H9 (cell line): ENCODE measurements at regions not wholly inside any gene's neighbourhood (a gene's known extent, or its start where the extent isn't known, plus 50 kb on each side); places are given as distances from the start of the nearest gene placed in this dataset.

Source experiments
- DNase-seq: peaks from one replicate; pipeline ENCODE4 v3.0.0-alpha.2; 2017
- H2AFZ ChIP-seq: one replicate; pipeline ENCODE4 v1.6.1; 2013; ENCODE audit warnings: mild to moderate bottlenecking, low read length, control low read depth, moderate library complexity
- H2AK5ac ChIP-seq: 2 replicates; pipeline ENCODE4 v1.6.1; 2013; ENCODE audit warnings: low read length, control low read depth, mixed read lengths; ENCODE audit not compliant: insufficient read length
- H2BK120ac ChIP-seq: one replicate; pipeline ENCODE4 v1.6.1; 2013; ENCODE audit warnings: low read depth, mild to moderate bottlenecking, low read length, control low read depth, inconsistent platforms; ENCODE audit not compliant: poor library complexity, severe bottlenecking
- H2BK12ac ChIP-seq: 2 replicates; pipeline ENCODE4 v1.6.1; 2013; ENCODE audit warnings: low read length, control low read depth, mixed read lengths, low read depth; ENCODE audit not compliant: insufficient read length
- H2BK15ac ChIP-seq: 2 replicates; pipeline ENCODE4 v1.6.1; 2013; ENCODE audit warnings: low read depth, low read length, control low read depth
- H2BK20ac ChIP-seq: one replicate; pipeline ENCODE4 v1.6.1; 2013; ENCODE audit warnings: low read depth, mild to moderate bottlenecking, low read length, control low read depth, inconsistent platforms; ENCODE audit not compliant: poor library complexity, severe bottlenecking
- H2BK5ac ChIP-seq: 2 replicates; pipeline ENCODE4 v1.6.1; 2013; ENCODE audit warnings: low read length, control low read depth, mixed read lengths; ENCODE audit not compliant: insufficient read length
- H3K14ac ChIP-seq: 2 replicates; pipeline ENCODE4 v1.6.1; 2013; ENCODE audit warnings: low read length, control low read depth; ENCODE audit not compliant: insufficient read depth
- H3K18ac ChIP-seq: 2 replicates; pipeline ENCODE4 v1.6.1; 2013; ENCODE audit warnings: low read depth, mild to moderate bottlenecking, mixed read lengths, low read length, control low read depth; ENCODE audit not compliant: insufficient read length
- H3K23ac ChIP-seq: 2 replicates; pipeline ENCODE4 v1.6.1; 2013; ENCODE audit warnings: low read length, control low read depth, mixed read lengths, low read depth; ENCODE audit not compliant: insufficient read length
- H3K23me2 ChIP-seq: 2 replicates; pipeline ENCODE4 v1.6.1; 2013; ENCODE audit warnings: low read depth, mild to moderate bottlenecking, mixed read lengths, low read length, control low read depth; ENCODE audit not compliant: insufficient read length, poor library complexity, severe bottlenecking
- H3K27ac ChIP-seq: 2 replicates; pipeline ENCODE4 v1.5.1; 2013; ENCODE audit warnings: low read length, control low read depth, mixed read lengths, low read depth; ENCODE audit not compliant: insufficient read length
- H3K27me3 ChIP-seq: 2 replicates; pipeline ENCODE4 v1.6.1; 2013; ENCODE audit warnings: low read length, control low read depth, inconsistent platforms; ENCODE audit not compliant: insufficient read depth
- H3K4ac ChIP-seq: 2 replicates; pipeline ENCODE4 v1.6.1; 2013; ENCODE audit warnings: low read depth, mild to moderate bottlenecking, control low read depth, inconsistent platforms, low read length, moderate library complexity
- H3K4me1 ChIP-seq: 2 replicates; pipeline ENCODE4 v1.6.1; 2013; ENCODE audit warnings: low read length, control low read depth, inconsistent platforms; ENCODE audit not compliant: insufficient read depth
- H3K4me2 ChIP-seq: 2 replicates; pipeline ENCODE4 v1.6.1; 2013; ENCODE audit warnings: low read length, control low read depth, mixed read lengths; ENCODE audit not compliant: insufficient read length, insufficient read depth
- H3K56ac ChIP-seq: 2 replicates; pipeline ENCODE4 v1.6.1; 2013; ENCODE audit warnings: low read depth, mild to moderate bottlenecking, mixed read lengths, low read length, control low read depth; ENCODE audit not compliant: insufficient read length
- H3K79me1 ChIP-seq: 2 replicates; pipeline ENCODE4 v1.6.1; 2013; ENCODE audit warnings: low read depth, mild to moderate bottlenecking, moderate library complexity, low read length, control low read depth, inconsistent platforms; ENCODE audit not compliant: insufficient read depth, poor library complexity, severe bottlenecking
- H3K79me2 ChIP-seq: 2 replicates; pipeline ENCODE4 v1.6.1; 2013; ENCODE audit warnings: low read length, control low read depth, inconsistent platforms; ENCODE audit not compliant: insufficient read depth
- H3K9ac ChIP-seq: 2 replicates; pipeline ENCODE4 v1.6.1; 2013; ENCODE audit warnings: low read length, control low read depth, mixed read lengths; ENCODE audit not compliant: insufficient read length; ENCODE audit errors: extremely low read depth
- H3K9me3 ChIP-seq: one replicate; pipeline ENCODE4 v1.6.1; 2013; ENCODE audit warnings: low read depth, low read length, inconsistent platforms; ENCODE audit not compliant: control insufficient read depth
- H3T11ph ChIP-seq: one replicate; pipeline ENCODE4 v1.6.1; 2013; ENCODE audit warnings: mild to moderate bottlenecking, low read length, control low read depth, inconsistent platforms
- H4K20me1 ChIP-seq: one replicate; pipeline ENCODE4 v1.6.1; 2013; ENCODE audit not compliant: control insufficient read depth, insufficient read length, insufficient read depth
- H4K5ac ChIP-seq: 2 replicates; pipeline ENCODE4 v1.6.1; 2013; ENCODE audit warnings: low read depth, mild to moderate bottlenecking, mixed read lengths, low read length, control low read depth; ENCODE audit not compliant: insufficient read length
- H4K8ac ChIP-seq: replicated peaks from 2 replicates; pipeline ENCODE4 v1.6.1; 2013; ENCODE audit warnings: low read length, control low read depth, mixed read lengths, low read depth; ENCODE audit not compliant: insufficient read length
- H4K91ac ChIP-seq: 2 replicates; pipeline ENCODE4 v1.6.1; 2013; ENCODE audit warnings: low read depth, mild to moderate bottlenecking, moderate library complexity, mixed read lengths, low read length, control low read depth; ENCODE audit not compliant: insufficient read length
- H3K27ac Mint-ChIP-seq, 3 experiments: 2 replicates in 2 of 3; 3 replicates in 1 of 3; pipeline ENCODE4 v1.8.0; 2020 to 2021; ENCODE audit warnings: mixed read lengths in 3 of 3, mild to moderate bottlenecking in 1 of 3, moderate library complexity in 1 of 3
- H3K27me3 Mint-ChIP-seq: 2 replicates; pipeline ENCODE4 v1.8.0; 2021; ENCODE audit warnings: low read depth, mild to moderate bottlenecking, moderate library complexity, mixed read lengths
- H3K36me3 Mint-ChIP-seq, 3 experiments: 2 replicates in 2 of 3; 3 replicates in 1 of 3; pipeline ENCODE4 v1.8.0; 2020 to 2021; ENCODE audit warnings: low read depth in 3 of 3, mixed read lengths in 3 of 3; ENCODE audit not compliant: insufficient read depth in 1 of 3
- H3K4me1 Mint-ChIP-seq, 2 experiments: 2 replicates each; pipeline ENCODE4 v1.8.0; 2020; ENCODE audit warnings: mixed read lengths in 2 of 2
- H3K4me3 Mint-ChIP-seq, 2 experiments: 2 replicates in 1 of 2; 3 replicates in 1 of 2; pipeline ENCODE4 v1.8.0; 2020 to 2021; ENCODE audit warnings: mild to moderate bottlenecking in 2 of 2, mixed read lengths in 2 of 2, moderate library complexity in 1 of 2
- H3K9me3 Mint-ChIP-seq, 2 experiments: 2 replicates in 1 of 2; 3 replicates in 1 of 2; pipeline ENCODE4 v1.8.0; 2020; ENCODE audit warnings: mild to moderate bottlenecking in 2 of 2, mixed read lengths in 2 of 2, moderate library complexity in 1 of 2
- CTCF ChIP-seq: fragments of 200-600 bp; sonication (generic); conservative IDR thresholded peaks from 3 replicates; pipeline ENCODE4 v1.8.0; 2021; ENCODE audit warnings: antibody characterized with exemption, mild to moderate bottlenecking
- WGBS: extraction: QIAGEN DNeasy Blood & Tissue Kit; methylation state at CpG from one replicate; pipeline ENCODE4 v1.1.7; 2013; ENCODE audit warnings: missing lambda C conversion rate, low lambda C conversion rate, mixed read lengths; ENCODE audit not compliant: insufficient read length; ENCODE audit errors: extremely low coverage; 5-methylcytosine and 5-hydroxymethylcytosine counted together

- Histone ChIP-seq H2BK120ac (no peak overlapping the region), H2BK5ac (no peak overlapping the region), H3K23me2 (no peaks in the 10 kb centered on the region), H3T11ph (no peak overlapping the region), H3K27ac (no peak overlapping the region), H3K14ac (no peak overlapping the region), H4K8ac (no peak overlapping the region), H3K9ac (no peak overlapping the region), H3K4me2 (no peak overlapping the region), H4K5ac (no peak overlapping the region), H2BK15ac (no peak overlapping the region), H3K79me1 (no peaks in the 10 kb centered on the region), H2AK5ac (no peak overlapping the region), H3K4me1 (peaks cover 6% of the 10 kb centered on the region; the same call in 1 of the 2 replicates), H4K91ac (no peak overlapping the region), H3K27me3 (no peaks in the 10 kb centered on the region), H3K9me3 (no peaks in the 10 kb centered on the region), H4K20me1 (no peaks in the 10 kb centered on the region), H3K18ac (no peak overlapping the region), H3K4ac (no peak overlapping the region), H2BK20ac (no peak overlapping the region), H3K79me2 (no peaks in the 10 kb centered on the region), H2BK12ac (no peak overlapping the region), H2AFZ (no peak overlapping the region), H3K56ac (no peak overlapping the region), H3K23ac (no peak overlapping the region)
- no peak for TF ChIP-seq CTCF
- Mint-ChIP-seq H3K4me3 (no peak overlapping the region), H3K27me3 (no peaks in the 10 kb centered on the region), H3K36me3 (no peaks in the 10 kb centered on the region), H3K9me3 (peaks cover 0 to 8% of the 10 kb centered on the region in 2 experiments; a peak in 3 of 5 replicates), H3K27ac (no peak overlapping the region), H3K4me1 (peaks cover 12 to 14% of the 10 kb centered on the region in 2 experiments)
- no CpG with 5 or more reads among the region's 6 CpGs for WGBS
- no peak for DNase-seq
Measured at GRCh38 chr11:127133061-127133460, 132.5 kb upstream of the KIRREL3 start.
